K562 (cell line): ENCODE measurements at regions not wholly inside any gene's neighbourhood (a gene's known extent, or its start where the extent isn't known, plus 50 kb on each side); places are given as distances from the start of the nearest gene placed in this dataset.

Experiments used
- ATAC-seq: fragments of 200-7000 bp; cut with Tn5 transposase; 3 replicates; pipeline ENCODE4 v1.9.1; 2020; ENCODE audit warnings: moderate library complexity
- BruUV-seq: library from RNA; stranded (reverse); fragments of 400-500 nt; replicated peaks from 2 replicates; lab custom pipeline; 2021; lab: Mats Ljungman, UMichigan
- CTCF ChIA-PET: fragments of 300-600 bp; formaldehyde crosslinking; extraction: SDS; loops from one replicate; lab custom pipeline; 2021; ENCODE audit warnings: low intra/inter-chr PET ratio; lab: Yijun Ruan, JAX
- POLR2A ChIA-PET: fragments of 300-600, 350-650 bp; sonication (Branson Sonifier 250); formaldehyde crosslinking; extraction: SDS; loops from one replicate; lab custom pipeline; 2021; ENCODE audit warnings: antibody characterized with exemption, inconsistent platforms; lab: Yijun Ruan, JAX
- DNase-seq, 4 experiments: peaks; one replicate each; pipeline versions ENCODE4 v3.0.0 to v3.0.0-alpha.2; 2011 to 2018; ENCODE audit warnings: low spot score in 3 of 4, mixed read lengths in 3 of 4; ENCODE audit errors: extremely low read depth in 1 of 4
- FAIRE-seq: peaks from 2 replicates; lab custom pipeline; 2011; peaks lifted over from hg19 to GRCh38; lab: Jason Lieb, UNC
- H2AFZ ChIP-seq: 2 replicates; pipeline ENCODE4 v1.6.0; 2011; ENCODE audit warnings: low read depth, low read length, control low read depth, inconsistent platforms
- H3K27ac ChIP-seq: fragments of 200-600 bp; 3 replicates; pipeline ENCODE4 v1.8.0; 2011; ENCODE audit warnings: low read depth, mild to moderate bottlenecking, control low read depth, inconsistent platforms, low read length, moderate library complexity, mixed read lengths; ENCODE audit errors: extremely low read depth
- H3K27me3 ChIP-seq, 2 experiments: fragments of 300-600 bp in 1 of 2; 2 replicates in 1 of 2; 3 replicates in 1 of 2; pipeline versions ENCODE4 v1.6.0 to v1.8.0; 2011; ENCODE audit warnings: inconsistent platforms in 2 of 2, low read length in 2 of 2, mild to moderate bottlenecking in 1 of 2, mixed read lengths in 1 of 2, moderate library complexity in 1 of 2; ENCODE audit not compliant: control insufficient read depth in 2 of 2, insufficient read depth in 2 of 2
- H3K36me3 ChIP-seq: fragments of 300-600 bp; 3 replicates; pipeline ENCODE4 v1.8.0; 2011; ENCODE audit warnings: mild to moderate bottlenecking, low read length, inconsistent platforms; ENCODE audit not compliant: control insufficient read depth, insufficient read depth
- H3K4me1 ChIP-seq, 2 experiments: fragments of 200-600 bp in 1 of 2; replicated peaks in 1 of 2; 2 replicates in 1 of 2; 3 replicates in 1 of 2; pipeline versions ENCODE4 v1.5.1 to v1.8.0; 2011; ENCODE audit warnings: inconsistent platforms in 2 of 2, low read length in 2 of 2, mild to moderate bottlenecking in 1 of 2, mixed read lengths in 1 of 2, moderate library complexity in 1 of 2; ENCODE audit not compliant: control insufficient read depth in 2 of 2, insufficient read depth in 2 of 2
- H3K4me2 ChIP-seq: 2 replicates; pipeline ENCODE4 v1.6.1; 2011; ENCODE audit warnings: low read length, control low read depth, inconsistent platforms, mixed read lengths; ENCODE audit not compliant: insufficient read depth
- H3K4me3 ChIP-seq: fragments of 200-600 bp; sonication (generic), shearing (Covaris generic); 2 replicates; pipeline ENCODE4 v1.5.1; 2016; ENCODE audit warnings: control low read depth, inconsistent platforms
- H3K79me2 ChIP-seq: fragments of 200-600 bp; 3 replicates; pipeline ENCODE4 v1.8.0; 2011; ENCODE audit warnings: low read length, inconsistent platforms; ENCODE audit not compliant: control insufficient read depth, insufficient read depth
- H3K9ac ChIP-seq, 2 experiments: 2 replicates each; pipeline versions ENCODE4 v1.6.0 to v1.6.1; 2011; ENCODE audit warnings: low read depth in 2 of 2, low read length in 2 of 2, control low read depth in 1 of 2, inconsistent platforms in 1 of 2, mild to moderate bottlenecking in 1 of 2, mixed read lengths in 1 of 2; ENCODE audit not compliant: insufficient read depth in 1 of 2
- H3K9me1 ChIP-seq: one replicate; pipeline ENCODE4 v1.6.0; 2011; ENCODE audit warnings: inconsistent platforms, mild to moderate bottlenecking, low read length, moderate library complexity; ENCODE audit not compliant: control insufficient read depth, insufficient read depth
- H3K9me3 ChIP-seq: replicated peaks from 2 replicates; pipeline ENCODE4 v1.5.1; 2011; ENCODE audit warnings: low read depth, low read length, inconsistent platforms; ENCODE audit not compliant: control insufficient read depth, insufficient read depth
- H4K20me1 ChIP-seq: replicated peaks from 2 replicates; pipeline ENCODE4 v1.6.1; 2011; ENCODE audit warnings: low read length, inconsistent platforms, mixed read lengths; ENCODE audit not compliant: control insufficient read depth, insufficient read depth
- LARP7 ChIP-seq: fragments of 450-650 bp; IDR thresholded peaks from 2 replicates; pipeline ENCODE4 v1.6.1; 2016
- SLC30A9 ChIP-seq: fragments of 250-450 bp; sonication (Bioruptor Pico); IDR thresholded peaks from 2 replicates; pipeline ENCODE4 v1.8.0; 2022; ENCODE audit warnings: mild to moderate bottlenecking, moderate library complexity
- ZNF311 ChIP-seq: fragments of 250-450 bp; sonication (Bioruptor Pico); IDR thresholded peaks from 2 replicates; pipeline ENCODE4 v1.4.0; 2020; ENCODE audit warnings: mild to moderate bottlenecking, moderate library complexity
- WGBS: fragments of 100-300 bp; shearing (Covaris generic); methylation state at CpG from one replicate; pipeline ENCODE4 v1.1.6; 2016; ENCODE audit warnings: low coverage, mixed read lengths; ENCODE audit not compliant: insufficient coverage; ENCODE audit errors: missing lambda C conversion rate; 5-methylcytosine and 5-hydroxymethylcytosine counted together
- in situ Hi-C: fragments of 300-500 bp; cut with MboI; formaldehyde crosslinking; loops from 4 replicates; pipeline ENCODE4 v1.15.0; 2018; ENCODE audit warnings: inconsistent platforms, mixed read lengths
- intact Hi-C: fragments of 100-400 bp; cut with micrococcal nuclease; formaldehyde crosslinking; loops from 2 replicates; pipeline ENCODE4 v1.14.2; 2022
- TF ChIP-seq, protein P1 (sequence below), 3 experiments: fragments of 200-800 bp in 1 of 3; fragments of 250-450 bp in 1 of 3; fragments of 450-650 bp in 1 of 3; sonication (Bioruptor Pico) in 1 of 3; sonication (Bioruptor generic) in 1 of 3; formaldehyde crosslinking in 1 of 3; IDR thresholded peaks; 2 replicates each; pipeline versions ENCODE4 v1.6.1 to v1.8.0; 2016 to 2022; ENCODE audit warnings: mild to moderate bottlenecking in 2 of 3, missing genetic modification characterization in 2 of 3, missing compliant biosample characterization in 1 of 3, moderate library complexity in 1 of 3
- TF ChIP-seq, protein P2 (sequence below): sonication (generic); formaldehyde crosslinking; IDR thresholded peaks from 2 replicates; pipeline ENCODE4 v1.8.1; 2023; ENCODE audit warnings: mild to moderate bottlenecking, missing genetic modification reagents
- TF ChIP-seq, protein P3 (sequence below): sonication (generic); formaldehyde crosslinking; IDR thresholded peaks from 2 replicates; pipeline ENCODE4 v1.8.0; 2022; ENCODE audit warnings: mild to moderate bottlenecking, missing genetic modification reagents

DNA sequence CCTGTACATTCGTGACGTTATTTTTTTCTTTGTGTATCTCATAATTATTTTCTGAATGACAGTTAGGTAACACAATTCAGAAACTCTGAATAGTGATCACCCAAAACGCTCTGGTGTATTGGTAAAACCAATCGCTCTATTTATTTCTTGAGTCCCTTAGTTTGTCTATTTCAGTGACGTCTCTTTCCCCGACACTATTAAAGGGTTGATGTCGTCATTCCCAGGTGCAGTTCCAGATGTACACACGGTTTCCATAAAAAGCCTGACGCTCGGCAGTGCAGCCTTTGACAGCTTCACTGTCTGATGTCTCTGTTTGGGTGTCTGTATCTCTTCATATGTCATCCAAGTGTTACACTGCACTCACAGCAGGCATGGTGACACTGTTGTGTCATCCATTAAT is 701.4 kb downstream of the TMEM121 start:
- FAIRE-seq (no peak), DNase-seq (no peak), ATAC-seq (no peak)
- no peaks in the 10 kb centered on the region for H3K36me3 ChIP-seq
- 0% methylated on average over 7 of the region's 10 CpGs for WGBS
- H3K4me2 ChIP-seq, result no peak overlapping the region
- no TSS peak for BruUV-seq
- H3K27me3 ChIP-seq, result peaks cover 0 to 11% of the 10 kb centered on the region in 2 experiments; a peak in 2 of 5 replicates
- H3K9me3 ChIP-seq, result no peaks in the 10 kb centered on the region
- in situ Hi-C loops (no loop called here), intact Hi-C loops (no loop called here)
- H2AFZ ChIP-seq, result no peak overlapping the region
- no peak overlapping the region for H3K9ac ChIP-seq
- ChIA-PET CTCF (no interaction called here), POLR2A (no interaction called here)
- no peaks in the 10 kb centered on the region for H3K9me1 ChIP-seq
- no peaks in the 10 kb centered on the region; the same call in 1 of the 2 replicates for H4K20me1 ChIP-seq
- no peaks in the 10 kb centered on the region for H3K4me1 ChIP-seq
- H3K79me2 ChIP-seq, result no peaks in the 10 kb centered on the region
- H3K27ac ChIP-seq, result no peak overlapping the region
- no peak overlapping the region for H3K4me3 ChIP-seq
- TF ChIP-seq, protein P1, sequence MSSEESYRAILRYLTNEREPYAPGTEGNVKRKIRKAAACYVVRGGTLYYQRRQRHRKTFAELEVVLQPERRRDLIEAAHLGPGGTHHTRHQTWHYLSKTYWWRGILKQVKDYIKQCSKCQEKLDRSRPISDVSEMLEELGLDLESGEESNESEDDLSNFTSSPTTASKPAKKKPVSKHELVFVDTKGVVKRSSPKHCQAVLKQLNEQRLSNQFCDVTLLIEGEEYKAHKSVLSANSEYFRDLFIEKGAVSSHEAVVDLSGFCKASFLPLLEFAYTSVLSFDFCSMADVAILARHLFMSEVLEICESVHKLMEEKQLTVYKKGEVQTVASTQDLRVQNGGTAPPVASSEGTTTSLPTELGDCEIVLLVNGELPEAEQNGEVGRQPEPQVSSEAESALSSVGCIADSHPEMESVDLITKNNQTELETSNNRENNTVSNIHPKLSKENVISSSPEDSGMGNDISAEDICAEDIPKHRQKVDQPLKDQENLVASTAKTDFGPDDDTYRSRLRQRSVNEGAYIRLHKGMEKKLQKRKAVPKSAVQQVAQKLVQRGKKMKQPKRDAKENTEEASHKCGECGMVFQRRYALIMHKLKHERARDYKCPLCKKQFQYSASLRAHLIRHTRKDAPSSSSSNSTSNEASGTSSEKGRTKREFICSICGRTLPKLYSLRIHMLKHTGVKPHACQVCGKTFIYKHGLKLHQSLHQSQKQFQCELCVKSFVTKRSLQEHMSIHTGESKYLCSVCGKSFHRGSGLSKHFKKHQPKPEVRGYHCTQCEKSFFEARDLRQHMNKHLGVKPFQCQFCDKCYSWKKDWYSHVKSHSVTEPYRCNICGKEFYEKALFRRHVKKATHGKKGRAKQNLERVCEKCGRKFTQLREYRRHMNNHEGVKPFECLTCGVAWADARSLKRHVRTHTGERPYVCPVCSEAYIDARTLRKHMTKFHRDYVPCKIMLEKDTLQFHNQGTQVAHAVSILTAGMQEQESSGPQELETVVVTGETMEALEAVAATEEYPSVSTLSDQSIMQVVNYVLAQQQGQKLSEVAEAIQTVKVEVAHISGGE (CRISPR knock-in tag; IDR thresholded peaks at IDR 0.05), result no peak
- TF ChIP-seq ZNF311 (CRISPR knock-in tag) (no peak), LARP7 (no peak), SLC30A9 (CRISPR knock-in tag) (no peak)
- TF ChIP-seq, protein P2, sequence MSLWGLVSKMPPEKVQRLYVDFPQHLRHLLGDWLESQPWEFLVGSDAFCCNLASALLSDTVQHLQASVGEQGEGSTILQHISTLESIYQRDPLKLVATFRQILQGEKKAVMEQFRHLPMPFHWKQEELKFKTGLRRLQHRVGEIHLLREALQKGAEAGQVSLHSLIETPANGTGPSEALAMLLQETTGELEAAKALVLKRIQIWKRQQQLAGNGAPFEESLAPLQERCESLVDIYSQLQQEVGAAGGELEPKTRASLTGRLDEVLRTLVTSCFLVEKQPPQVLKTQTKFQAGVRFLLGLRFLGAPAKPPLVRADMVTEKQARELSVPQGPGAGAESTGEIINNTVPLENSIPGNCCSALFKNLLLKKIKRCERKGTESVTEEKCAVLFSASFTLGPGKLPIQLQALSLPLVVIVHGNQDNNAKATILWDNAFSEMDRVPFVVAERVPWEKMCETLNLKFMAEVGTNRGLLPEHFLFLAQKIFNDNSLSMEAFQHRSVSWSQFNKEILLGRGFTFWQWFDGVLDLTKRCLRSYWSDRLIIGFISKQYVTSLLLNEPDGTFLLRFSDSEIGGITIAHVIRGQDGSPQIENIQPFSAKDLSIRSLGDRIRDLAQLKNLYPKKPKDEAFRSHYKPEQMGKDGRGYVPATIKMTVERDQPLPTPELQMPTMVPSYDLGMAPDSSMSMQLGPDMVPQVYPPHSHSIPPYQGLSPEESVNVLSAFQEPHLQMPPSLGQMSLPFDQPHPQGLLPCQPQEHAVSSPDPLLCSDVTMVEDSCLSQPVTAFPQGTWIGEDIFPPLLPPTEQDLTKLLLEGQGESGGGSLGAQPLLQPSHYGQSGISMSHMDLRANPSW, result no peak
- TF ChIP-seq, protein P3, sequence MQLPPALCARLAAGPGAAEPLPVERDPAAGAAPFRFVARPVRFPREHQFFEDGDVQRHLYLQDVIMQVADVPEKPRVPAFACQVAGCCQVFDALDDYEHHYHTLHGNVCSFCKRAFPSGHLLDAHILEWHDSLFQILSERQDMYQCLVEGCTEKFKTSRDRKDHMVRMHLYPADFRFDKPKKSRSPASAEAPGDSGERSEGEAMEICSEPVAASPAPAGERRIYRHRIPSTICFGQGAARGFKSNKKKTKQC, result no peak
